ENCODE measurements at regions not wholly inside any gene's neighbourhood (a gene's known extent, or its start where the extent isn't known, plus 50 kb on each side); places are given as distances from the start of the nearest gene placed in this dataset.
"Not testable (repeated sequence)": the region's sequence is repeated elsewhere in the genome, so short reads cannot be mapped to it uniquely, and the experiment has no call there.

DNA sequence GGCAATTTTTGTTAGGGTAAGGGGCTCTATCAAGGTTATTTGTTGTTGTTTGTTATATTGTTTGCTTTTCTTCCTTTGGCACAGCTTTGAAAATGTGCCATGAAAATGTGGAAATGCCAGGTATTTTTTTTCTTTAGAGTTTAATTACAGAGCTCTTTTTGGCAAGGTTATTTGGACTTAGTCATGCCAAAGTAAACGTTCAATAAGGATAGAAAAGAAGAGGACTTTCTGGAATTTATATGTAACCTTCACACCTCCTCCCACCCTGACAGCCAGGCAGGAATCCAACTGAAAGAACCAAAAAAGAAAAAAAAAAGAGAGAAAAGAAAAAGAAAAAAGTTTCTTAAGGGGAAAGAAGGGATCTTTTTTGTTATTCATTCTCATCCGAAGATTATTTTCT lies 217.8 kb downstream of the KITLG start:
- Histone ChIP-seq H3K4me3 (no peak overlapping the region), H3K4me1 (ENCODE audit: insufficient read depth) (no peaks in the 10 kb centered on the region), H3K36me3 (no peaks in the 10 kb centered on the region), H3K9me3 (no peaks in the 10 kb centered on the region), H3K27ac (no peak overlapping the region), H3K27me3 (no peaks in the 10 kb centered on the region)
- DNase-seq: no peak
- intact Hi-C loops (cut with DNase I): no loop called here
- TF ChIP-seq EP300 (IDR thresholded peaks at IDR 0.05) (no peak), POLR2A (IDR thresholded peaks at IDR 0.05) (no peak)
- TF ChIP-seq, protein P1, sequence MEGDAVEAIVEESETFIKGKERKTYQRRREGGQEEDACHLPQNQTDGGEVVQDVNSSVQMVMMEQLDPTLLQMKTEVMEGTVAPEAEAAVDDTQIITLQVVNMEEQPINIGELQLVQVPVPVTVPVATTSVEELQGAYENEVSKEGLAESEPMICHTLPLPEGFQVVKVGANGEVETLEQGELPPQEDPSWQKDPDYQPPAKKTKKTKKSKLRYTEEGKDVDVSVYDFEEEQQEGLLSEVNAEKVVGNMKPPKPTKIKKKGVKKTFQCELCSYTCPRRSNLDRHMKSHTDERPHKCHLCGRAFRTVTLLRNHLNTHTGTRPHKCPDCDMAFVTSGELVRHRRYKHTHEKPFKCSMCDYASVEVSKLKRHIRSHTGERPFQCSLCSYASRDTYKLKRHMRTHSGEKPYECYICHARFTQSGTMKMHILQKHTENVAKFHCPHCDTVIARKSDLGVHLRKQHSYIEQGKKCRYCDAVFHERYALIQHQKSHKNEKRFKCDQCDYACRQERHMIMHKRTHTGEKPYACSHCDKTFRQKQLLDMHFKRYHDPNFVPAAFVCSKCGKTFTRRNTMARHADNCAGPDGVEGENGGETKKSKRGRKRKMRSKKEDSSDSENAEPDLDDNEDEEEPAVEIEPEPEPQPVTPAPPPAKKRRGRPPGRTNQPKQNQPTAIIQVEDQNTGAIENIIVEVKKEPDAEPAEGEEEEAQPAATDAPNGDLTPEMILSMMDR (IDR thresholded peaks at IDR 0.05): no peak
- WGBS, 3 donors: 3 to 13% (median 4%) methylated on average over 2 of the region's 2 CpGs

DNA sequence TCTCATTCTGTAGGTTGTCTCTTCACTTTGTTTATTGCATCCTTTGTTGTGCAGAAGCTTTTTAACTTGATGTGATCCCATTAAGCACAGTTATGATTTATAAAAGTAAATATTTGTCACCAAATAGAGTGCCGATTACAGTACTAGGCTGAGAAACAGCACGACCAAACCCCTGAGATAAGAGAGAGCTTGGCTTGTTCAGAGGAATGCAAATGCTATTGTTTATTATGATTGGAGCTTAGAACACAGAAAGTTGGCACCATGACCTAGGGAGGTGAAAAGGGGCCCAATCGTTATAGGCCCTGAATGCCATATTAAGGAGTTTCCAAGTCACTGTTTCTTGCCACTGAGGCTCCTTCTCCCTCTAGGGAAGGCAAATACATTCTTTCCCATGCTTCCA lies 214.9 kb downstream of the KITLG start:
- H3K36me3 ChIP-seq: no peaks in the 10 kb centered on the region
- no peak for DNase-seq
- H3K27me3 ChIP-seq: no peaks in the 10 kb centered on the region
- no peak overlapping the region for H3K27ac ChIP-seq
- WGBS, 3 donors: 22 to 50% (median 32%) methylated on average over 3 of the region's 3 CpGs
- TF ChIP-seq, protein P1 (IDR thresholded peaks at IDR 0.05): no peak
- TF ChIP-seq POLR2A (IDR thresholded peaks at IDR 0.05): no peak
- TF ChIP-seq EP300 (IDR thresholded peaks at IDR 0.05): no peak
- no peak overlapping the region for H3K4me3 ChIP-seq
- H3K9me3 ChIP-seq: no peaks in the 10 kb centered on the region
- intact Hi-C loops (cut with DNase I): no loop called here
- H3K4me1 ChIP-seq (ENCODE audit: insufficient read depth): no peaks in the 10 kb centered on the region

DNA sequence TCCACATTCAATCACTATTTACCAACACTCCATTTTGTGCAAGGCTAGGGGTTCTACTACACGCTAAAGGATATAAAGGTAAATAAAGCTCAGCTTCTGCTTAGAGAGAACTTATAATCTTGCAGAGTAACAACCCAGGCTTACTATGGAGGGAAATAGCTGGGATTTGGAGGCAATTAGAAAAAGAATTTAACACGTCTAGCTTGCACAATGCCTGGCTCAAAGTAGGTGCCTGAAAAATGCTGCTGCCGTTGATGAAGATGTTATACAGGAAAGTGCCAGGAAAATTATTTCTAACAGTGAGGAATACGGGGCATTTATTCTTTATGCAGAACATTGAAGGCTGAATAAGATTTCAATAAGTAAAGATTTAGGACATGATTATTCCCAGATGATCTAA lies 214.2 kb downstream of the KITLG start:
- Histone ChIP-seq H3K4me3 (no peak overlapping the region), H3K27me3 (no peaks in the 10 kb centered on the region), H3K9me3 (no peaks in the 10 kb centered on the region), H3K36me3 (no peaks in the 10 kb centered on the region), H3K27ac (no peak overlapping the region), H3K4me1 (ENCODE audit: insufficient read depth) (no peaks in the 10 kb centered on the region)
- intact Hi-C loops (cut with DNase I): no loop called here
- DNase-seq: no peak
- TF ChIP-seq EP300 (IDR thresholded peaks at IDR 0.05): no peak
- no peak for TF ChIP-seq POLR2A (IDR thresholded peaks at IDR 0.05)
- TF ChIP-seq, protein P1 (IDR thresholded peaks at IDR 0.05): no peak
- 86 to 94% (median 91%) methylated on average over 4 of the region's 4 CpGs for WGBS, 3 donors

DNA sequence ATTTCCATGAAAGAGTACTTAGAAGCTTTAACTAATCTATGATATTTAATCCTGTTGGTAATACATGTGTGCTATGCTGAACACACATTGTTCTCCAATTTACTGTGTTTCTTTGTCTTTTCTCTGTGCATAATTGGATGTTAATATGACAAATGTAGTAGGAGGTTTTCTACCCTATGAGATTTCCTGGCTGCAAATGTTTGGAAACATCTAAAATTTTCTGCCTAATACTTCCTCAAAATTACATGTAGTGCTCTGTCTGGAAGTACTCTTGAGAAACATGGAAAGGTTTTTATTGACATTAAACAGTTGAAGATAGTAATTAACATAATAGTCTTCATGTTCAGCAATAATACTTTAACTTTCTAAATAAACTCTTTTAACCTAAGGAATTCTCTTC lies 213.0 kb downstream of the KITLG start:
- Histone ChIP-seq H3K4me3 (no peak overlapping the region), H3K36me3 (no peaks in the 10 kb centered on the region), H3K27me3 (no peaks in the 10 kb centered on the region), H3K4me1 (ENCODE audit: insufficient read depth) (no peaks in the 10 kb centered on the region), H3K9me3 (no peaks in the 10 kb centered on the region), H3K27ac (no peak overlapping the region)
- intact Hi-C loops (cut with DNase I): no loop called here
- TF ChIP-seq POLR2A (IDR thresholded peaks at IDR 0.05): no peak
- TF ChIP-seq, protein P1 (IDR thresholded peaks at IDR 0.05): no peak
- TF ChIP-seq EP300 (IDR thresholded peaks at IDR 0.05): no peak
- DNase-seq: no peak

DNA sequence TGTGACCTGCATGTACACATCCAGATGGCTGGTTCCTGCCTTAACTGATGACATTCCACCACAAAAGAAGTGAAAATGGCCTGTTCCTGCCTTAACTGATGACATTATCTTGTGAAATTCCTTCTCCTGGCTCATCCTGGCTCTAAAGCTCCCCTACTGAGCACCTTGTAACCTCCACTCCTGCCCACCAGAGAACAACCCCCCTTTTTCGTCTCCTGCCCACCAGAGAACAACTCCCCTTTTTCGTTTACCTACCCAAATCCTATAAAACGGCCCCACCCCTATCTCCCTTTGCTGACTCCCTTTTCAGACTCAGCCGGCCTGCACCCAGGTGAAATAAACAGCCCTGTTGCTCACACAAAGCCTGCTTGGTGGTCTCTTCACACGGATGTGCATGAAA lies 212.2 kb downstream of the KITLG start:
- intact Hi-C loops (cut with DNase I); H3K9me3 ChIP-seq; DNase-seq; H3K4me3 ChIP-seq; H3K4me1 ChIP-seq (ENCODE audit: insufficient read depth); H3K27me3 ChIP-seq; H3K27ac ChIP-seq; H3K36me3 ChIP-seq: not testable (repeated sequence)
- 85 to 91% (median 91%) methylated on average over 5 of the region's 5 CpGs for WGBS, 3 donors
